Stimulated activated CD8-positive, alpha-beta memory T cell treated with anti-CD3 and anti-CD28 coated beads, Interleukin-4, amount 100 ng/mL, for 48 hours (primary cell): ENCODE measurements at regions not wholly inside any gene's neighbourhood (a gene's known extent, or its start where the extent isn't known, plus 50 kb on each side); places are given as distances from the start of the nearest gene placed in this dataset.

Source experiments
- DNase-seq: peaks from one replicate; pipeline ENCODE4 v3.0.0-alpha.2; 2020

- no peak for DNase-seq
Measured at GRCh38 chr10:20958764-20959163, 61.7 kb upstream of the NEBL start.

GRCh38 chr10:20958225-20958624, 61.1 kb upstream of the NEBL start:
- DNase-seq: no peak

GRCh38 chr10:20957744-20958143, 60.6 kb upstream of the NEBL start:
- no peak for DNase-seq

GRCh38 chr10:20956843-20957242, 59.7 kb upstream of the NEBL start:
- no peak for DNase-seq

- DNase-seq: no peak
Measured at GRCh38 chr10:20955355-20955893, 58.3 kb upstream of the NEBL start.

GRCh38 chr10:20954519-20954918, 57.4 kb upstream of the NEBL start:
- no peak for DNase-seq

GRCh38 chr10:20953120-20953519, 56.0 kb upstream of the NEBL start:
- no peak for DNase-seq

- DNase-seq: no peak
Measured at GRCh38 chr10:20949967-20950366, 52.9 kb upstream of the NEBL start.

GRCh38 chr10:20948686-20949327, 51.7 kb upstream of the NEBL start:
- DNase-seq: no peak
